ENCODE measurements at regions not wholly inside any gene's neighbourhood (a gene's known extent, or its start where the extent isn't known, plus 50 kb on each side); places are given as distances from the start of the nearest gene placed in this dataset.

- Histone ChIP-seq H3K9me3 (no peaks in the 10 kb centered on the region), H3K27me3 (ENCODE audit: insufficient read depth) (no peaks in the 10 kb centered on the region), H3K4me3 (ENCODE audit: low read depth in 2 of 2, low read length in 1 of 2) (no peak overlapping the region), H3K4me2 (no peak overlapping the region), H3K9me2 (no peaks in the 10 kb centered on the region), H3K27ac (ENCODE audit: low read depth in 2 of 2, low read length in 1 of 2) (no peak overlapping the region), H4K20me1 (ENCODE audit: insufficient read depth) (no peaks in the 10 kb centered on the region), H3K9ac (no peak overlapping the region), H3F3A (replicated peaks; ENCODE audit: insufficient read depth) (no peaks in the 10 kb centered on the region), H2AFZ (ENCODE audit: low read depth) (no peak overlapping the region), H3K36me3 (replicated peaks in 1 of 2; ENCODE audit: control insufficient read depth in 1 of 2, insufficient read depth in 2 of 2, low read length in 1 of 2) (no peaks in the 10 kb centered on the region), H3K4me1 (ENCODE audit: control insufficient read depth in 1 of 2, insufficient read depth in 2 of 2, low read depth in 1 of 2, low read length in 1 of 2) (no peaks in the 10 kb centered on the region), H3K79me2 (ENCODE audit: insufficient read depth) (no peaks in the 10 kb centered on the region)
- POLR2A ChIA-PET, result no interaction called here
- CTCF ChIA-PET, result no interaction called here
- 56% methylated on average over 2 of the region's 2 CpGs for WGBS (ENCODE audit: low lambda C conversion rate)
- DNase-seq, result no peak
- TF ChIP-seq NFIC (IDR thresholded peaks at IDR 0.05; ENCODE audit: borderline replicate concordance) (no peak), MXI1 (IDR thresholded peaks at IDR 0.05; ENCODE audit: low read depth, low read length) (no peak), TEAD4 (IDR thresholded peaks at IDR 0.05; ENCODE audit: borderline replicate concordance, insufficient read depth) (no peak), JUND (IDR thresholded peaks at IDR 0.05) (no peak), RXRA (IDR thresholded peaks at IDR 0.05; ENCODE audit: borderline replicate concordance, low read depth) (no peak), REST (IDR thresholded peaks at IDR 0.05; ENCODE audit: low read depth, low read length) (no peak), USF2 (IDR thresholded peaks at IDR 0.05; ENCODE audit: borderline replicate concordance, low read depth, low read length) (no peak), MEF2A (IDR thresholded peaks at IDR 0.05; ENCODE audit: borderline replicate concordance, low read depth) (no peak), SIN3A (IDR thresholded peaks at IDR 0.05; ENCODE audit: borderline replicate concordance, low read depth, low read length) (no peak), PBX3 (IDR thresholded peaks at IDR 0.05) (no peak), GATA2 (CRISPR knock-in tag; IDR thresholded peaks at IDR 0.05) (no peak), CHD2 (IDR thresholded peaks at IDR 0.05; ENCODE audit: low read length, partially characterized antibody) (no peak), NRF1 (IDR thresholded peaks at IDR 0.05; ENCODE audit: low read depth, low read length) (no peak), FOXM1 (IDR thresholded peaks at IDR 0.05; ENCODE audit: low read depth) (no peak), RCOR1 (IDR thresholded peaks at IDR 0.05; ENCODE audit: low read length) (no peak), YY1 (IDR thresholded peaks at IDR 0.05; ENCODE audit: low read depth) (no peak), USF1 (IDR thresholded peaks at IDR 0.05; ENCODE audit: borderline replicate concordance, low read depth) (no peak), TCF12 (IDR thresholded peaks at IDR 0.05) (no peak)
Measured at GRCh38 chr1:230490436-230490835, 64.3 kb upstream of the PGBD5 start.
